Activated naive CD8-positive, alpha-beta T cell treated with anti-CD3 and anti-CD28 coated beads for 36 hours (primary cell): ENCODE measurements at regions not wholly inside any gene's neighbourhood (a gene's known extent, or its start where the extent isn't known, plus 50 kb on each side); places are given as distances from the start of the nearest gene placed in this dataset.

ENCODE experiments used
- DNase-seq: peaks from one replicate; pipeline ENCODE4 v3.0.0; 2021
- H3K27ac Mint-ChIP-seq: one replicate; pipeline ENCODE4 v1.8.0; 2022; ENCODE audit warnings: mild to moderate bottlenecking, moderate library complexity, mixed read lengths
- H3K27me3 Mint-ChIP-seq: one replicate; pipeline ENCODE4 v1.8.0; 2022; ENCODE audit warnings: mild to moderate bottlenecking, mixed read lengths
- H3K36me3 Mint-ChIP-seq: one replicate; pipeline ENCODE4 v1.8.0; 2021; ENCODE audit warnings: mild to moderate bottlenecking, mixed read lengths
- H3K4me1 Mint-ChIP-seq: one replicate; pipeline ENCODE4 v1.8.0; 2021; ENCODE audit warnings: mixed read lengths
- H3K4me3 Mint-ChIP-seq: one replicate; pipeline ENCODE4 v1.8.0; 2022; ENCODE audit warnings: mild to moderate bottlenecking, moderate library complexity, mixed read lengths
- H3K9me3 Mint-ChIP-seq: one replicate; pipeline ENCODE4 v1.8.0; 2022; ENCODE audit warnings: mixed read lengths

DNA sequence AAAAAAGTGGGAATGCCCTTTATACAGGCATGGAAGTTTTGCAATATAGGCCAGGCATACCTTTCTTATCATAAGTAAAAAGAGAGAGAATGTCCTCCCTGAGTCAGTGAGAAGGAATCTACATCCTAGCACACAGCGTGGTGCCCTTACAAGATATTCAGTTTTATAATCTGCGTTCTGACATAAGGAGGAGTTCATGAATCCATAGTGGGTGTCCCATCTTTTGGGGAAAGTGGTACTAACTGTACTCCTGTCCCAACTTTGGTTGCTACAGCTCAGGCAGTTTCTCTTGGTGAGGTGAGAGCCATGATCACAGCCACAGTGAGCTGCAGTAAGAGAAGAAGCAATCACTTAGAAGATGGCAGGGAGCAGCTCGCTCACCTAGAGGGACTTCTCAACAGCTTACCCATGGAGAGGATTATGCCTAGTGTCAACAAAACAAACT is 332.9 kb downstream of the BCAT1 start:
- no peak for DNase-seq
- Mint-ChIP-seq H3K9me3 (peaks cover 3% of the 10 kb centered on the region), H3K4me1 (no peaks in the 10 kb centered on the region), H3K36me3 (no peaks in the 10 kb centered on the region), H3K4me3 (no peak overlapping the region), H3K27ac (no peak overlapping the region), H3K27me3 (no peaks in the 10 kb centered on the region)

DNA sequence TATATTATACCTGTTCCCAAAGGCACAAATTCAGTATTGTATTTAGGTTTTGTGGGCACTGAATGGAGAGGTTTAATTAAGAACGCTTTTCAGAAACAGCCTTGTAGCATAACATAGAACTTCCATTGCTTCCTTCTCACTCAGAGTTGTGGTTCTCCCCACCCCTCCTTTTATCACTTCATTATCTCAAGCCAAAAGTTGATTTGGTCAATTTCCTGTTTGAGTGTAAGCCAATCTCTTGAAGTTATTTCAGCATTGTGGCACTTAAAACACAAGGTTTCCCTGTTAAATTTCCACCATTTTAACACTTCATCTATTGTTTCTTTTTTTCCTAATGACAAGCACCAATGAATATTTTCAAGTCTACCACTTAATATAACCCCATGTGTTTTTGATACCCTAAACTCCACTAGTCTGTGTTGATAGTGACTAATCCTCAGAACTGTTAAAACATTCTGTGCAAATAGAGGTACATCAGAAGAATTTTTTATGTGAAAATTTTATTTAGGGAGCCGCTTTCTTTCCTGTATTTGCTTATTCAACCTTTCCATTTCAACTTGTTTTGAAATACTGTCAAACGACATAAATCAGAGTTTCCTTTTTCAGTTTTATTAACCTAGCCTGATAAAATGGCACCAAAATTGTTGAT is 340.1 kb downstream of the BCAT1 start:
- H3K9me3 Mint-ChIP-seq, result peaks cover 4% of the 10 kb centered on the region
- no peak overlapping the region for H3K27ac Mint-ChIP-seq
- no peaks in the 10 kb centered on the region for H3K27me3 Mint-ChIP-seq
- no peak overlapping the region for H3K4me3 Mint-ChIP-seq
- no peak for DNase-seq
- H3K36me3 Mint-ChIP-seq, result no peaks in the 10 kb centered on the region
- H3K4me1 Mint-ChIP-seq, result no peaks in the 10 kb centered on the region

DNA sequence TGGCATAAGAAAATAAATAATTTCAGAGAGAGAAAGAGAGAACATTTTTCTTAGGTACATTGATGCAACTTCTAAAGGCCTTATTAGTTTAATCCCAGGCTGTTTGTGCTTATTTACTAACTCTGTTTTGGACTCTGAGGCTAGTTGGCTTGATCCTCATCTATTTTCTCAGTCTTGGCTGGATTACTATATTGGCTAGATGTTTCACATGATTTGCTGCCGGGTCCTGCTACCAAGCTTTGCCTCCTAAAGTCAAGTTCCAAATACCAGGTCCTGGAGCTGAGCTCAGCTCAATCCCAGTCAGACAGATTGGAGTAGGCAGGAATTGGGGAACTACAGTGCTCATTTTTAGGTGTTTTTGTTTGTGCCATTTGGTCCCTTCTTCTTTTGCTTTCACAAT is 340.8 kb downstream of the BCAT1 start:
- Mint-ChIP-seq H3K9me3 (peaks cover 4% of the 10 kb centered on the region), H3K4me1 (no peaks in the 10 kb centered on the region), H3K27ac (no peak overlapping the region), H3K27me3 (no peaks in the 10 kb centered on the region), H3K4me3 (no peak overlapping the region), H3K36me3 (no peaks in the 10 kb centered on the region)
- no peak for DNase-seq

DNA sequence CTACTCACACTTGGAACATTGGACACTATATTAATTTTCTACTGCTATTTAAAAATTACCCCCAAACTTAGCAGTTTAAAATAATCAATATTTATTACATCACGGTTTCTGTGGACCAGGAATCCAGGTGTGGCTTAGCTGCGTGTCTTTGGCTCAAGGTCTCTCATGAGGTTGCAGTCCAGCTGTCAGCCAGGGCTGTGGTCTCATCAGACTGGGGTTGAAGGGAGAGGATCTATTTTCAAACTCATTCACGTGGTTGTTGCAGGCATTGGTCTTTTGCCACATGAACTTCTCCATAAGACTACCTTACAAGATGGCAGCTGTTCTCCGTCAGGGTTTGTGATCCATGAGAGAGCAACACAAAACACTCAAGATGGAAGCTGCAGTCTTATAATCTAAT is 343.0 kb downstream of the BCAT1 start:
- no peaks in the 10 kb centered on the region for H3K36me3 Mint-ChIP-seq
- no peak overlapping the region for H3K4me3 Mint-ChIP-seq
- no peak overlapping the region for H3K27ac Mint-ChIP-seq
- no peaks in the 10 kb centered on the region for H3K27me3 Mint-ChIP-seq
- no peak for DNase-seq
- H3K9me3 Mint-ChIP-seq, result peaks cover 3% of the 10 kb centered on the region
- no peaks in the 10 kb centered on the region for H3K4me1 Mint-ChIP-seq

DNA sequence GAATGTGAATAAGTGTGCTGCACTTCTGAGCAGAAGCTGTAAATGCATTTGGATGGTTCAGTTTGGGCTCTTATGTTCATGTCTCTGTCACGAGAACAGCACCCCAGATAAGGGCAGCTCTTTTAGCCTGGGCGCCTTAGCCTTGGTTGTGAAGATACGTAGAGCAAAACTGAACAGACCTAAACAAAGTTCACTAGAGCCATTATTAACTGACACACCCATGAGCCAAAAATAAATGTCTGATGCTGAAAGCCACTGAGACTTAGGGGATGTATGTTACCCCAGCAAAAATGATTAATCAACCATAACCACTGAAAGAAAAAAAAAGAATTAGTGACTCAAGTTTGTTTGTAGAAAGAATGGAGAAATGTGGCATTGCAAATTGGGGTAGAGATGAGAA is 343.4 kb downstream of the BCAT1 start:
- no peak overlapping the region for H3K4me3 Mint-ChIP-seq
- peaks cover 3% of the 10 kb centered on the region for H3K9me3 Mint-ChIP-seq
- H3K36me3 Mint-ChIP-seq, result no peaks in the 10 kb centered on the region
- H3K27me3 Mint-ChIP-seq, result no peaks in the 10 kb centered on the region
- H3K4me1 Mint-ChIP-seq, result no peaks in the 10 kb centered on the region
- no peak overlapping the region for H3K27ac Mint-ChIP-seq
- DNase-seq, result no peak

DNA sequence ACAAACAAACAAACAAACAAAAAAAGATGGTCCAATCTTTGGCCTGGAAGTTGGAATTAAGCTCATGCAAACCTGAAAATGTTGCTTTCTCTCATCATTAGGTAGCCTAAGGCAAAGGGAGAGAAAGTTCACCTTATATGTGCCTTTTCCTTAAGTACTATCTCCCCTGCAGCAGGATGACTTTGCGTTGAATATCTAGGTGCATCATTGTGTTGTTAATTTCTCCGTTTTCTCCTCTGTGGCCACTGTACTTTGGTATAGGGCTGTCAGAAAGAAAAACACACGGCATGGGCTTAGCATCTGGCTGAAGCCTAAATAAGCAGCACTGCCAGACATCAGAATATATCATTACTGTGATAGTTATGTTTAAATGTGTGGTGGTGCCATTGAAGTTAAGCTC is 345.5 kb downstream of the BCAT1 start:
- Mint-ChIP-seq H3K27ac (no peak overlapping the region), H3K27me3 (no peaks in the 10 kb centered on the region), H3K36me3 (no peaks in the 10 kb centered on the region), H3K4me1 (no peaks in the 10 kb centered on the region), H3K9me3 (no peaks in the 10 kb centered on the region), H3K4me3 (no peak overlapping the region)
- no peak for DNase-seq

DNA sequence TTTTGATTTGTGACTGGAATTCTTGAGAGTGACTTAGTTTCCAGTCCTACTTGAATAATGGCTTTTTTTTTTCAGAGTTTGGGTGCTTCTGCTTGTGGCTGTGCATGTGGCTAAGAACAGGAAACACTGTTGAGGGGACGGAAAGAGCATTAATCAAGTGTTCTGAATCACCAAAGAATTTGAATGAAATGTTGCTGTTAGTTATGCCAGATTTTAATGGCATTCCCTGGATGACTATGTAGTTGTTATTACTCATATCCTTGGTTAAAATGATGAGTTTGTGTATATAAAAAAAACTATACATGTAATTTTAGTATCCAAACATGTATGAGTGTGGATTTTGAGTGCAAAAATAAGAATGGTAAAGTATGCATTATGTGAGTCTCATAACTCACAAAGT is 347.9 kb downstream of the BCAT1 start:
- no peak for DNase-seq
- Mint-ChIP-seq H3K9me3 (no peaks in the 10 kb centered on the region), H3K27ac (no peak overlapping the region), H3K36me3 (no peaks in the 10 kb centered on the region), H3K4me3 (no peak overlapping the region), H3K4me1 (no peaks in the 10 kb centered on the region), H3K27me3 (no peaks in the 10 kb centered on the region)

DNA sequence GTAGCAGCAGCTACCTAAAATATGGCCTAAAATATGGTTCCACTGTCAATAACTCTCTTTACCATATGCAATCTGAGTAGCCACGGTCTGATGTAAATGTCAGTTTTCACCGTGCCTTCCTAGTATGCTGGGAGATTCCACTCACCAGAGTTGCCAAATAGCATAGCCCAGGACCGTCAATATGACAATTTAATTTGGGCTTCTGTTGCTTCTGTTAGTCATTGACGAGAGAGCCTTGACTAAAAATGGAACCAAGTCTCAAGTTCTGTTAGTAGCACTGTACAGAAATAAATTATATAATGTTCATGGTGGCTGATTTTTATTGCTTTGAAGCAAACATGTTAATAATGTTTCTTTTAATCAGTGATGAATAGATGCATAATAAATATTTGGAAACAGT is 348.4 kb downstream of the BCAT1 start:
- Mint-ChIP-seq H3K27ac (no peak overlapping the region), H3K27me3 (no peaks in the 10 kb centered on the region), H3K36me3 (no peaks in the 10 kb centered on the region), H3K4me3 (no peak overlapping the region), H3K9me3 (no peaks in the 10 kb centered on the region), H3K4me1 (no peaks in the 10 kb centered on the region)
- no peak for DNase-seq

DNA sequence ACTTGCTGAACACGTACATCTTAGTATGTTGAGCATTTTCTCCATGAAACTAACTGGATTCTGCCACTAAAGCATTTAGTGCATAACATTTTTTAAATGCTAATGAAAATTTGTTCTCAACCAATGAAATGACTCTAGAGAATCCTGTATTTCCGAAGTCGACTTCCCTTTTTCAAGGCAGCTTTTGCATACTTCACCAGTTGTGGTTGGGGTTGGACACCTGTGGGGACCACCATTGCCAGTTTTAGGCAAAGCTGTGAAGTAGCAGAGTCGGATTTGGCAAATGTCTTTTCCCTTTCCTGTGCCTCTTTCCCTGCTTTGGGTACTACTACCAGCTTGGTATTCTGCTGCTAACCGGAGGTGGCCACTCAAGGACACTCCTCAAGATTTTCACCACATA is 349.2 kb downstream of the BCAT1 start:
- Mint-ChIP-seq H3K4me1 (no peaks in the 10 kb centered on the region), H3K4me3 (no peak overlapping the region), H3K36me3 (no peaks in the 10 kb centered on the region), H3K27ac (no peak overlapping the region), H3K27me3 (no peaks in the 10 kb centered on the region), H3K9me3 (no peaks in the 10 kb centered on the region)
- no peak for DNase-seq

DNA sequence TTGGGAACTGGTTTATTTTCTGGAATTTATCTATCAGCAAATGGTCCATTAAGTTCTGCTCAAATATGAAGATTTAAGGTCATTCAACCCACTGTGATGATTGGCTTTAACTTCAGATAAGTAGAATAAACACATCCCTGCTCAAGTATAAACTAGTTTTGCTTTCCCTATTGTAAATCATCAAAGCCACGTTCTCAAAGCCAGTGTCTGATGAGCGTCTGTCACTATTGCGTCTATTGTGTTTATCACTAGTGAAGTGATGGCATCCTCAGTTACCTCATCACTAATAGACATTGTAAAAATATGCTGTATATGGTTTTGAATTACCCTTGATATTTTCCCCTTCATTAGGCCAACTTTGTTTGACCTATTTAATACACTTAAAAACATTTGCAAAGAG is 351.3 kb downstream of the BCAT1 start:
- DNase-seq, result no peak
- no peak overlapping the region for H3K4me3 Mint-ChIP-seq
- H3K36me3 Mint-ChIP-seq, result no peaks in the 10 kb centered on the region
- H3K27ac Mint-ChIP-seq, result no peak overlapping the region
- no peaks in the 10 kb centered on the region for H3K27me3 Mint-ChIP-seq
- H3K9me3 Mint-ChIP-seq, result no peaks in the 10 kb centered on the region
- H3K4me1 Mint-ChIP-seq, result no peaks in the 10 kb centered on the region

DNA sequence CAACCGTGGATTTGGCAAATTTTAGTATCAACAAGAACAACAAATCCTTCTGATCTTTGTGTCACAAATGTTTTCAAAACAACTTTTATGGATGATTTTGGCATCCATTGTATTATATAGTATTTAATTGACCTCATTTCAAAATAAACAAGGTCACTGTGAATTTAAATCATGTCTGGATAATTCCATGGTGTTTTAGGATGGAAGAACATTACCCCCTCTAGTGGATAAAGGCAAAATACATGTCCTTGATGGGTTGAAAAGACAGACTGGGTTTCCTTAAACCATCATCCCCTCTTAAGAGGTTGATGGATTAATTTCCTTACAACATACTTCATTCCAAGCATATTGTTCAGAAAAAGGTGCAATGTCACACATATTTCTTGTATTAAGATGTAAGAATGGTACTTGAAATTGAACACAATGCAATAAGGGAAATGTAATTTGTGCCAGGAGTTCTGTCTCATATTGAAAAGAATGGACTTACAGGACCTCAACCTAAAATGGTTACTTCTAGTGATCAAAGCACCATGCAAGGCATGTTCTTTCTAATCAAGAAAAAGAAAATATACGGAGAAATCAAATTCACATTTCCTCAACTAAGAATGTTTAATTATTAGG is 352.0 kb downstream of the BCAT1 start:
- Mint-ChIP-seq H3K9me3 (no peaks in the 10 kb centered on the region), H3K27me3 (no peaks in the 10 kb centered on the region), H3K36me3 (no peaks in the 10 kb centered on the region), H3K27ac (no peak overlapping the region), H3K4me1 (no peaks in the 10 kb centered on the region), H3K4me3 (no peak overlapping the region)
- DNase-seq, result no peak

DNA sequence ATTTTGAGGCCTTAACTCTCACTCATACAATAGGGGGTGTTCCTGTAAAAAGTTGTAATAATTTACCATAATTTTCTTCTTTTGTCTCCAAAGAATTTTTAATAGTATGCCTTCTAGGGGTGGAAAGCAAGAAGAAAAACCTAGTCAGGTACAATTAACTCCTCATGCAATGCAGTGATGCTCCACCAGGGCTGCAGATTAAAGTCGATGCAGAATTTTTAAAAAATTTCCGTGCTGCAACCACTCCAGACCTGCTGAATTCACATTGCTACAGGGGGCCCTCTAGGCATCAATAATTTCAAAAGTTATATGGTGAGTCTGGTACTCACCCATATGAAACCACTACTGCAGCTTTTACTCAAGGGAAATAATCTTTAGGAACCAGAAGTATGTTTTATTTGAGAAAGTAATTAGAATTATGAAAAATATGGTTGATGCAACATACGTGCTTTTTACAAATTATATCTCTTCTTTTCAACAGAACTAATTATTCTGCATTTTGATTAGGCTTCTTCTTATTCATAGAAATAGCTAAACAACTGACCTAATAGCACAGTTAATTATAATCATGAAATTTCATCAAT is 353.2 kb downstream of the BCAT1 start:
- H3K36me3 Mint-ChIP-seq, result no peaks in the 10 kb centered on the region
- no peaks in the 10 kb centered on the region for H3K4me1 Mint-ChIP-seq
- DNase-seq, result no peak
- H3K27me3 Mint-ChIP-seq, result no peaks in the 10 kb centered on the region
- no peaks in the 10 kb centered on the region for H3K9me3 Mint-ChIP-seq
- H3K27ac Mint-ChIP-seq, result no peak overlapping the region
- H3K4me3 Mint-ChIP-seq, result no peak overlapping the region

DNA sequence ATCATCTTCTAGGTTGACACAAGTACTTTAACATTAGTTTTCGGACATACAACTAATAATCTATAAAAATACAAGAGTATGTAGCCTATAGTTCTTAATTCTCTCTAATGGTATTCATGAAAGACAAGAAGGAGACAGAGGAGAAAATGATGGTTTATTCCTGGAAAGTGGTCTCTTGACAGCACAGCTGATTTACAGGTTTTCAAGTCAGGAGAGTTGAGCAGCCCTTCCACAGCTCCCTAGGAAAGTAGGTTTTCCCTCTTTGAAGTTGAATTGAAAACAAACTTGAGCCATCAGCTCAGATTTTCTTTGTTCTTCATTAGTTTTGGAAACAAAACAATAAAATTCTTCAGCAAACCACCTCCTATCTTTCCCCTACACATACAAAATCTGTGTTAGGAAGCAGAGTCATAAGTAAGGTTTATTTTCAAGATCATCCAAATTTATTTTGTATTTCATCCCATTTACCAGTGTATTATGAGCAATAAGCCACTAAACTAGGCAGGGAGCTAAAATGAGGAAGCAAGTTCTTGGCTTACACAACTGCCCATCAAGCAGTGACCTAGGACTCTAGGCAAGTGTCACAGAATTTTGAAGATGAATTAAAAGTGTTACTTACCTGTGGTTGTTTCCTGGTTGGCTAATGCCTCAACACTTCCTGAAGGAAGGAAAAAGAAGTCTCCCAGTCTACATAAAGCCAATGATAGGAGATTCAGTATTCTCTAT is 357.0 kb downstream of the BCAT1 start:
- H3K9me3 Mint-ChIP-seq, result no peaks in the 10 kb centered on the region
- H3K36me3 Mint-ChIP-seq, result no peaks in the 10 kb centered on the region
- DNase-seq, result no peak
- no peaks in the 10 kb centered on the region for H3K4me1 Mint-ChIP-seq
- no peaks in the 10 kb centered on the region for H3K27me3 Mint-ChIP-seq
- H3K4me3 Mint-ChIP-seq, result no peak overlapping the region
- H3K27ac Mint-ChIP-seq, result no peak overlapping the region

DNA sequence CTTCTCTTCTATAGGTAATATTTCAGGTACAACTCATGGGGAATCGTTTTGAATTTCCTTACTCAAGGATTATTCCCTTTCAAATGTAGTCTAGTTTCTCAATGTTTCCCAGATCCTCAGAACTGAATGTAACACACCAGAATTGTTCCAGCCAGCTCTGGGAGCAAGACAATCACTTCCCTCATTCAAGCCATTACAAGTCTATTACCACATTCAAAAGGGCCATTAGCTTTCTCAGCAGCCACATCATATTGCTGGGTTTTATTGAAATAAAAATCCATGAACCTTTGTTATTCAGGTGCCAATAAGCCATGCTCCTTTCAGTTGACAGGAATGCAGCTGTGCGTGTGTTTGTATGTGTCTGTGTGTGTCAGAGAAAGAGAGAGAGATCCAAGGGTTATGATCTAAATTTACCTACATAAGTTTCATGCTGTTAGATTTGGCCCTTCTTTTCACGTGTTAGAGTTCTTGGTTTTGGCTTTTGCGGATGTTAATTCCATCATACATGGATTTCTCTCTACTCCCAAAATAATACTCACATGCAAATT is 357.7 kb downstream of the BCAT1 start:
- H3K4me3 Mint-ChIP-seq, result no peak overlapping the region
- no peak overlapping the region for H3K27ac Mint-ChIP-seq
- no peaks in the 10 kb centered on the region for H3K27me3 Mint-ChIP-seq
- H3K36me3 Mint-ChIP-seq, result no peaks in the 10 kb centered on the region
- no peak for DNase-seq
- H3K9me3 Mint-ChIP-seq, result no peaks in the 10 kb centered on the region
- no peaks in the 10 kb centered on the region for H3K4me1 Mint-ChIP-seq

DNA sequence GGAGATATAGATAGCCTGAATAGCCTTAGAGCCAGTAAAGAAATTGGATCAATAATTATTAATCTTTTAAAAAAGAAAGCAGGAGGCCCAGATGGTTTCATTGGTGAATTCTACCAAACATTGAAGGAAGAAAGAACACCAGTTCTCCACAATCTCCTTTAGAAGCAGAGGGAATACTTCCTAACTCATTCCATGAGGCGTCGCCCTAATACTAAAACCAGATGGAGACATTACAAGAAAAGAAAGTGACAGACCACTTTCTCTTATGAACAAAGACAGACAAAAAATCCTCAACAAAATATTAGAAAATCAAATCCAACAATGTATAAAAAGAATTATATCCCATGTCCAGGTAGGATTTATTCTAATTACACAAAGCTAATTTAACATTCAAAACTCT is 362.6 kb downstream of the BCAT1 start:
- Mint-ChIP-seq H3K36me3 (no peaks in the 10 kb centered on the region), H3K27me3 (no peaks in the 10 kb centered on the region), H3K4me1 (no peaks in the 10 kb centered on the region), H3K4me3 (no peak overlapping the region), H3K27ac (no peak overlapping the region), H3K9me3 (peaks cover 2% of the 10 kb centered on the region)
- DNase-seq, result no peak
